K562 (cell line): ENCODE measurements at regions not wholly inside any gene's neighbourhood (a gene's known extent, or its start where the extent isn't known, plus 50 kb on each side); places are given as distances from the start of the nearest gene placed in this dataset.

ENCODE experiments used
- CEBPG ChIP-seq, 3 experiments: fragments of 200-800 bp in 1 of 3; sonication (Bioruptor generic) in 1 of 3; sonication (generic) in 1 of 3; formaldehyde crosslinking in 1 of 3; IDR thresholded peaks in 2 of 3; conservative IDR thresholded peaks in 1 of 3; 2 replicates each; pipeline versions ENCODE4 v1.6.1 to v1.8.0; 2016 to 2022; ENCODE audit warnings: missing compliant biosample characterization in 2 of 3, missing genetic modification characterization in 2 of 3, mild to moderate bottlenecking in 1 of 3, missing genetic modification reagents in 1 of 3
- ELF2 ChIP-seq: fragments of 250-450 bp; sonication (Bioruptor Pico); IDR thresholded peaks from 2 replicates; pipeline ENCODE4 v1.5.0; 2021; ENCODE audit warnings: mild to moderate bottlenecking
- FOXJ2 ChIP-seq: fragments of 200-800 bp; sonication (Bioruptor generic); IDR thresholded peaks from 2 replicates; pipeline ENCODE4 v1.6.1; 2016; ENCODE audit warnings: missing genetic modification characterization, missing compliant biosample characterization
- JUND ChIP-seq, 2 experiments: IDR thresholded peaks; 2 replicates in 1 of 2; 3 replicates in 1 of 2; pipeline ENCODE4 v1.6.1; 2011; ENCODE audit warnings: borderline replicate concordance in 2 of 2, low read depth in 2 of 2, low read length in 2 of 2, improper control_type of control experiment in 1 of 2, missing biosample characterization in 1 of 2, missing genetic modification characterization in 1 of 2, missing genetic modification reagents in 1 of 2
- KLF6 ChIP-seq: fragments of 250-450 bp; sonication (Bioruptor Pico); IDR thresholded peaks from 2 replicates; pipeline ENCODE4 v1.4.0; 2020; ENCODE audit warnings: mild to moderate bottlenecking, moderate library complexity, borderline replicate concordance
- MAFG ChIP-seq: fragments of 450-650 bp; conservative IDR thresholded peaks from 2 replicates; pipeline ENCODE4 v1.6.1; 2016; ENCODE audit warnings: missing genetic modification characterization, missing compliant biosample characterization
- POLR2AphosphoS5 ChIP-seq: IDR thresholded peaks from 2 replicates; pipeline ENCODE4 v1.6.1; 2011; ENCODE audit warnings: mild to moderate bottlenecking, low read depth, low read length, moderate library complexity; ENCODE audit not compliant: control insufficient read depth, insufficient read depth
- SMAD3 ChIP-seq: fragments of 450-650 bp; formaldehyde crosslinking; conservative IDR thresholded peaks from 2 replicates; pipeline ENCODE4 v1.4.0; 2020; ENCODE audit warnings: mild to moderate bottlenecking
- SMARCC2 ChIP-seq: fragments of 450-650 bp; IDR thresholded peaks from 2 replicates; pipeline ENCODE4 v1.6.1; 2017; ENCODE audit warnings: antibody characterized with exemption, moderate library complexity, mild to moderate bottlenecking, low read depth
- U2AF2 ChIP-seq: fragments of 200-400 bp; formaldehyde crosslinking; optimal IDR thresholded peaks from 2 replicates; pipeline ENCODE3; 2017; ENCODE audit warnings: low read depth, mild to moderate bottlenecking, low read length
- ZNF57 ChIP-seq: fragments of 450-650 bp; formaldehyde crosslinking; IDR thresholded peaks from 2 replicates; pipeline ENCODE4 v1.4.0; 2020; ENCODE audit warnings: mild to moderate bottlenecking, moderate library complexity
- ZNF77 ChIP-seq: fragments of 250-450 bp; sonication (Bioruptor Pico); IDR thresholded peaks from 2 replicates; pipeline ENCODE4 v1.5.0; 2020
- TF ChIP-seq, protein P1 (sequence below): fragments of 250-450 bp; sonication (Bioruptor Pico); IDR thresholded peaks from 2 replicates; pipeline ENCODE4 v1.4.0; 2020; ENCODE audit warnings: mild to moderate bottlenecking
- TF ChIP-seq, protein P2 (sequence below): fragments of 450-650 bp; conservative IDR thresholded peaks from 2 replicates; pipeline ENCODE4 v1.6.1; 2016; ENCODE audit warnings: missing genetic modification characterization, low read depth, mild to moderate bottlenecking, control low read depth, missing compliant biosample characterization
- TF ChIP-seq, protein P3 (sequence below): fragments of 250-450 bp; sonication (Bioruptor Pico); IDR thresholded peaks from 2 replicates; pipeline ENCODE4 v1.4.0; 2020

DNA sequence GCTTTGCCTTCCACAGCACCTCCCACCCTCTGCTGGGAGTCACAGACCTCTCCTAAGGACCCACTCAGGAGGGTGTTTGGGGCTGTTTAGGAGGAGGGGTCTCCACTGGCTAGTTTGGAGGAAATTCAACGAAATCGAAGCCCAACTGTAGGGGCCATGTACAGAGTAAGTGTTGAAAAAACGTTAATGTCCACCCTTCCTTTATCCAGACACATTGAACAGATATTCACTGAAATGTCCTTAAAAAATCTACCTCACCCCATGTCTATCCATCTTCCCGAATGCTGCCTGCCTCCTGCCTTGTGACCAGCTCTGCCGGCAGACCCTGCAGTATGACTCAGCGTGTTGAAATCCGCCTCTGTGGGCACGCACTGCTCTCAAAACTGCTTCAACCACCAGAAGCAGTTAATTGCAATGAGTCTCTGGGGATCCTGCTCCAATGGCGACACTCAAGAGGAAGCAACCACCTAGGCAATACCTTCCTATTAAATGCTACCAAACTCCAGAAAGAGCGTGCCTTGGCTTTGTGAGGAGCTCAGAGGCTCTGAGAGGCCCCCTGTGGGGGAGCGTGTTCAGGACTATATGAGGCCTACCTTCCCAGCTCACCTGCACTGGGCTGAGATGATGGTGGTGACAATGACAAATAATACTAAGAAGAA lies 61.4 kb upstream of the RTN4 start (continued):
- TF ChIP-seq SMARCC2 = peak; percentile 66
- TF ChIP-seq KLF6 (CRISPR knock-in tag) = peak; percentile 10; the same call in 1 of the 2 replicates
- no peak for TF ChIP-seq U2AF2
- TF ChIP-seq ELF2 (CRISPR knock-in tag) = peak; percentile 65; the same call in 1 of the 2 replicates
- peak; percentile 7; the same call in 1 of the 2 replicates for TF ChIP-seq CEBPG (CRISPR knock-in tag; IDR thresholded peaks at IDR 0.05)
- TF ChIP-seq CEBPG (tag; conservative IDR thresholded peaks at IDR 0.05 in 1 of 2, IDR thresholded peaks at IDR 0.05 in 1 of 2) = peak in 1 of 2 experiments; percentile 69; a peak in 3 of 4 replicates
- no peak for TF ChIP-seq POLR2AphosphoS5
- no peak for TF ChIP-seq ZNF57 (CRISPR knock-in tag)
- peak; percentile 71 for TF ChIP-seq FOXJ2 (tag)
- peak; percentile 90 for TF ChIP-seq MAFG (tag)
- TF ChIP-seq, protein P1, sequence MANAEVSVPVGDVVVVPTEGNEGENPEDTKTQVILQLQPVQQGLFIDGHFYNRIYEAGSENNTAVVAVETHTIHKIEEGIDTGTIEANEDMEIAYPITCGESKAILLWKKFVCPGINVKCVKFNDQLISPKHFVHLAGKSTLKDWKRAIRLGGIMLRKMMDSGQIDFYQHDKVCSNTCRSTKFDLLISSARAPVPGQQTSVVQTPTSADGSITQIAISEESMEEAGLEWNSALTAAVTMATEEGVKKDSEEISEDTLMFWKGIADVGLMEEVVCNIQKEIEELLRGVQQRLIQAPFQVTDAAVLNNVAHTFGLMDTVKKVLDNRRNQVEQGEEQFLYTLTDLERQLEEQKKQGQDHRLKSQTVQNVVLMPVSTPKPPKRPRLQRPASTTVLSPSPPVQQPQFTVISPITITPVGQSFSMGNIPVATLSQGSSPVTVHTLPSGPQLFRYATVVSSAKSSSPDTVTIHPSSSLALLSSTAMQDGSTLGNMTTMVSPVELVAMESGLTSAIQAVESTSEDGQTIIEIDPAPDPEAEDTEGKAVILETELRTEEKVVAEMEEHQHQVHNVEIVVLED (CRISPR knock-in tag) = 0 out of 2 replicates have a peak, but pooled peaks have one; percentile 37
- TF ChIP-seq, protein P2, sequence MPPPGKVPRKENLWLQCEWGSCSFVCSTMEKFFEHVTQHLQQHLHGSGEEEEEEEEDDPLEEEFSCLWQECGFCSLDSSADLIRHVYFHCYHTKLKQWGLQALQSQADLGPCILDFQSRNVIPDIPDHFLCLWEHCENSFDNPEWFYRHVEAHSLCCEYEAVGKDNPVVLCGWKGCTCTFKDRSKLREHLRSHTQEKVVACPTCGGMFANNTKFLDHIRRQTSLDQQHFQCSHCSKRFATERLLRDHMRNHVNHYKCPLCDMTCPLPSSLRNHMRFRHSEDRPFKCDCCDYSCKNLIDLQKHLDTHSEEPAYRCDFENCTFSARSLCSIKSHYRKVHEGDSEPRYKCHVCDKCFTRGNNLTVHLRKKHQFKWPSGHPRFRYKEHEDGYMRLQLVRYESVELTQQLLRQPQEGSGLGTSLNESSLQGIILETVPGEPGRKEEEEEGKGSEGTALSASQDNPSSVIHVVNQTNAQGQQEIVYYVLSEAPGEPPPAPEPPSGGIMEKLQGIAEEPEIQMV (tag) = peak; percentile 37; the same call in 1 of the 2 replicates
- TF ChIP-seq ZNF77 = no peak
- TF ChIP-seq, protein P3, sequence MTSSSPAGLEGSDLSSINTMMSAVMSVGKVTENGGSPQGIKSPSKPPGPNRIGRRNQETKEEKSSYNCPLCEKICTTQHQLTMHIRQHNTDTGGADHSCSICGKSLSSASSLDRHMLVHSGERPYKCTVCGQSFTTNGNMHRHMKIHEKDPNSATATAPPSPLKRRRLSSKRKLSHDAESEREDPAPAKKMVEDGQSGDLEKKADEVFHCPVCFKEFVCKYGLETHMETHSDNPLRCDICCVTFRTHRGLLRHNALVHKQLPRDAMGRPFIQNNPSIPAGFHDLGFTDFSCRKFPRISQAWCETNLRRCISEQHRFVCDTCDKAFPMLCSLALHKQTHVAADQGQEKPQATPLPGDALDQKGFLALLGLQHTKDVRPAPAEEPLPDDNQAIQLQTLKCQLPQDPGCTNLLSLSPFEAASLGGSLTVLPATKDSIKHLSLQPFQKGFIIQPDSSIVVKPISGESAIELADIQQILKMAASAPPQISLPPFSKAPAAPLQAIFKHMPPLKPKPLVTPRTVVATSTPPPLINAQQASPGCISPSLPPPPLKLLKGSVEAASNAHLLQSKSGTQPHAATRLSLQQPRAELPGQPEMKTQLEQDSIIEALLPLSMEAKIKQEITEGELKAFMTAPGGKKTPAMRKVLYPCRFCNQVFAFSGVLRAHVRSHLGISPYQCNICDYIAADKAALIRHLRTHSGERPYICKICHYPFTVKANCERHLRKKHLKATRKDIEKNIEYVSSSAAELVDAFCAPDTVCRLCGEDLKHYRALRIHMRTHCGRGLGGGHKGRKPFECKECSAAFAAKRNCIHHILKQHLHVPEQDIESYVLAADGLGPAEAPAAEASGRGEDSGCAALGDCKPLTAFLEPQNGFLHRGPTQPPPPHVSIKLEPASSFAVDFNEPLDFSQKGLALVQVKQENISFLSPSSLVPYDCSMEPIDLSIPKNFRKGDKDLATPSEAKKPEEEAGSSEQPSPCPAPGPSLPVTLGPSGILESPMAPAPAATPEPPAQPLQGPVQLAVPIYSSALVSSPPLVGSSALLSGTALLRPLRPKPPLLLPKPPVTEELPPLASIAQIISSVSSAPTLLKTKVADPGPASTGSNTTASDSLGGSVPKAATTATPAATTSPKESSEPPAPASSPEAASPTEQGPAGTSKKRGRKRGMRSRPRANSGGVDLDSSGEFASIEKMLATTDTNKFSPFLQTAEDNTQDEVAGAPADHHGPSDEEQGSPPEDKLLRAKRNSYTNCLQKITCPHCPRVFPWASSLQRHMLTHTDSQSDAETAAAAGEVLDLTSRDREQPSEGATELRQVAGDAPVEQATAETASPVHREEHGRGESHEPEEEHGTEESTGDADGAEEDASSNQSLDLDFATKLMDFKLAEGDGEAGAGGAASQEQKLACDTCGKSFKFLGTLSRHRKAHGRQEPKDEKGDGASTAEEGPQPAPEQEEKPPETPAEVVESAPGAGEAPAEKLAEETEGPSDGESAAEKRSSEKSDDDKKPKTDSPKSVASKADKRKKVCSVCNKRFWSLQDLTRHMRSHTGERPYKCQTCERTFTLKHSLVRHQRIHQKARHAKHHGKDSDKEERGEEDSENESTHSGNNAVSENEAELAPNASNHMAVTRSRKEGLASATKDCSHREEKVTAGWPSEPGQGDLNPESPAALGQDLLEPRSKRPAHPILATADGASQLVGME (CRISPR knock-in tag) = 0 out of 2 replicates have a peak, but pooled peaks have one; percentile 9
- peak; percentile 95 for TF ChIP-seq JUND (IDR thresholded peaks at IDR 0.05; ENCODE audit: borderline replicate concordance, low read depth, low read length)
- TF ChIP-seq JUND (tag; IDR thresholded peaks at IDR 0.05; ENCODE audit: borderline replicate concordance, low read depth, low read length) = peak; percentile 94; the same call in 2 of the 3 replicates
- no peak; the same call in 1 of the 2 replicates for TF ChIP-seq SMAD3
